HG03045 (cell line): ENCODE measurements at regions not wholly inside any gene's neighbourhood (a gene's known extent, or its start where the extent isn't known, plus 50 kb on each side); places are given as distances from the start of the nearest gene placed in this dataset.
"Not testable (repeated sequence)": the region's sequence is repeated elsewhere in the genome, so short reads cannot be mapped to it uniquely, and the experiment has no call there.

ENCODE experiments used
- ATAC-seq: cut with Tn5 transposase; IDR thresholded peaks from one replicate; pipeline ENCODE4 v1.9.1; 2021; ENCODE audit warnings: mild to moderate bottlenecking, moderate library complexity; ENCODE audit not compliant: unreplicated experiment

- no peak for ATAC-seq
These were observed 596.9 kb upstream of the ARPP21 start for GRCh38 chr3:35042210-35042991.

GRCh38 chr3:35043040-35043439 lies 596.3 kb upstream of the ARPP21 start:
- no peak for ATAC-seq

- no peak for ATAC-seq
These were observed 595.1 kb upstream of the ARPP21 start for GRCh38 chr3:35044190-35044589.

GRCh38 chr3:35045118-35045517 lies 594.2 kb upstream of the ARPP21 start:
- no peak for ATAC-seq

- ATAC-seq, result no peak
These were observed 574.6 kb upstream of the ARPP21 start for GRCh38 chr3:35064761-35065160.

GRCh38 chr3:35065891-35066290 lies 573.4 kb upstream of the ARPP21 start:
- no peak for ATAC-seq

- ATAC-seq, result no peak
These were observed 571.6 kb upstream of the ARPP21 start for GRCh38 chr3:35067750-35068149.

- ATAC-seq, result no peak
These were observed 569.2 kb upstream of the ARPP21 start for GRCh38 chr3:35070088-35070487.

- no peak for ATAC-seq
These were observed 567.6 kb upstream of the ARPP21 start for GRCh38 chr3:35071772-35072171.

GRCh38 chr3:35078780-35079179 lies 560.5 kb upstream of the ARPP21 start:
- ATAC-seq, result no peak

GRCh38 chr3:35079403-35079802 lies 559.9 kb upstream of the ARPP21 start:
- ATAC-seq, result no peak

GRCh38 chr3:35081899-35082298 lies 557.4 kb upstream of the ARPP21 start:
- ATAC-seq, result no peak

- no peak for ATAC-seq
These were observed 550.4 kb upstream of the ARPP21 start for GRCh38 chr3:35088943-35089342.

- no peak for ATAC-seq
These were observed 524.6 kb upstream of the ARPP21 start for GRCh38 chr3:35114686-35115085.

GRCh38 chr3:35120026-35120425 lies 519.3 kb upstream of the ARPP21 start:
- no peak for ATAC-seq

GRCh38 chr3:35137612-35138011 lies 501.7 kb upstream of the ARPP21 start:
- no peak for ATAC-seq

GRCh38 chr3:35141406-35141805 lies 497.9 kb upstream of the ARPP21 start:
- no peak for ATAC-seq

- no peak for ATAC-seq
These were observed 495.3 kb upstream of the ARPP21 start for GRCh38 chr3:35144011-35144410.

GRCh38 chr3:35146256-35147035 lies 492.9 kb upstream of the ARPP21 start:
- not testable (repeated sequence) for ATAC-seq

- ATAC-seq, result no peak
These were observed 455.2 kb upstream of the ARPP21 start for GRCh38 chr3:35183927-35184675.

GRCh38 chr3:35184775-35185174 lies 454.6 kb upstream of the ARPP21 start:
- no peak for ATAC-seq

GRCh38 chr3:35187908-35188307 lies 451.4 kb upstream of the ARPP21 start:
- no peak for ATAC-seq
